GM23248 (cell line): ENCODE measurements at regions not wholly inside any gene's neighbourhood (a gene's known extent, or its start where the extent isn't known, plus 50 kb on each side); places are given as distances from the start of the nearest gene placed in this dataset.
"Not testable (repeated sequence)": the region's sequence is repeated elsewhere in the genome, so short reads cannot be mapped to it uniquely, and the experiment has no call there.

Source experiments
- DNase-seq: peaks from one replicate; pipeline ENCODE4 v3.0.0-alpha.2; 2015
- H2AFZ ChIP-seq: fragments of 200-600 bp; sonication (generic); 2 replicates; pipeline ENCODE4 v1.6.1; 2016; ENCODE audit warnings: antibody characterized with exemption
- H3F3A ChIP-seq: fragments of 200-600 bp; sonication (generic); 2 replicates; pipeline ENCODE4 v1.6.1; 2016; ENCODE audit warnings: mild to moderate bottlenecking, antibody characterized with exemption, mixed run types; ENCODE audit not compliant: insufficient read depth
- H3K27ac ChIP-seq: fragments of 200-600 bp; sonication (generic); 2 replicates; pipeline ENCODE4 v1.5.1; 2016; ENCODE audit warnings: mild to moderate bottlenecking
- H3K27me3 ChIP-seq: fragments of 200-600 bp; sonication (generic); replicated peaks from 2 replicates; pipeline ENCODE4 v1.6.1; 2016; ENCODE audit warnings: mild to moderate bottlenecking; ENCODE audit not compliant: insufficient read depth
- H3K36me3 ChIP-seq: fragments of 200-600 bp; sonication (generic); 2 replicates; pipeline ENCODE4 v1.6.1; 2016; ENCODE audit warnings: low read depth, mild to moderate bottlenecking
- H3K4me1 ChIP-seq: fragments of 200-600 bp; sonication (generic); 2 replicates; pipeline ENCODE4 v1.6.1; 2016; ENCODE audit warnings: mild to moderate bottlenecking; ENCODE audit not compliant: insufficient read depth
- H3K4me2 ChIP-seq: fragments of 200-600 bp; sonication (generic); one replicate; pipeline ENCODE4 v1.6.1; 2016; ENCODE audit warnings: mild to moderate bottlenecking; ENCODE audit not compliant: unreplicated experiment
- H3K4me3 ChIP-seq: fragments of 200-600 bp; sonication (generic); 2 replicates; pipeline ENCODE4 v1.5.1; 2016; ENCODE audit warnings: mild to moderate bottlenecking
- H3K79me2 ChIP-seq: fragments of 200-600 bp; sonication (generic); 2 replicates; pipeline ENCODE4 v1.6.1; 2016; ENCODE audit warnings: mild to moderate bottlenecking; ENCODE audit not compliant: insufficient read depth
- H3K9ac ChIP-seq: fragments of 200-600 bp; sonication (generic); 2 replicates; pipeline ENCODE4 v1.6.1; 2016; ENCODE audit warnings: mild to moderate bottlenecking
- H3K9me2 ChIP-seq: fragments of 200-600 bp; sonication (generic); 2 replicates; pipeline ENCODE4 v1.6.1; 2016; ENCODE audit warnings: mixed run types, mild to moderate bottlenecking, moderate library complexity; ENCODE audit not compliant: insufficient read depth
- H3K9me3 ChIP-seq: fragments of 200-600 bp; sonication (generic); one replicate; pipeline ENCODE4 v1.6.1; 2017; ENCODE audit warnings: low read depth
- H4K20me1 ChIP-seq: fragments of 200-600 bp; sonication (generic); 2 replicates; pipeline ENCODE4 v1.6.0; 2016; ENCODE audit not compliant: insufficient read depth
- WGBS, 2 experiments: methylation state at CpG; one replicate each; pipeline ENCODE4 v1.1.6; 2015 to 2017; ENCODE audit warnings: low lambda C conversion rate in 2 of 2, low coverage in 1 of 2; ENCODE audit errors: missing lambda C conversion rate in 2 of 2; 5-methylcytosine and 5-hydroxymethylcytosine counted together
- in situ Hi-C: fragments of 300-500 bp; cut with MboI; formaldehyde crosslinking; loops from 2 replicates; pipeline ENCODE4 v1.15.0; 2020

DNA sequence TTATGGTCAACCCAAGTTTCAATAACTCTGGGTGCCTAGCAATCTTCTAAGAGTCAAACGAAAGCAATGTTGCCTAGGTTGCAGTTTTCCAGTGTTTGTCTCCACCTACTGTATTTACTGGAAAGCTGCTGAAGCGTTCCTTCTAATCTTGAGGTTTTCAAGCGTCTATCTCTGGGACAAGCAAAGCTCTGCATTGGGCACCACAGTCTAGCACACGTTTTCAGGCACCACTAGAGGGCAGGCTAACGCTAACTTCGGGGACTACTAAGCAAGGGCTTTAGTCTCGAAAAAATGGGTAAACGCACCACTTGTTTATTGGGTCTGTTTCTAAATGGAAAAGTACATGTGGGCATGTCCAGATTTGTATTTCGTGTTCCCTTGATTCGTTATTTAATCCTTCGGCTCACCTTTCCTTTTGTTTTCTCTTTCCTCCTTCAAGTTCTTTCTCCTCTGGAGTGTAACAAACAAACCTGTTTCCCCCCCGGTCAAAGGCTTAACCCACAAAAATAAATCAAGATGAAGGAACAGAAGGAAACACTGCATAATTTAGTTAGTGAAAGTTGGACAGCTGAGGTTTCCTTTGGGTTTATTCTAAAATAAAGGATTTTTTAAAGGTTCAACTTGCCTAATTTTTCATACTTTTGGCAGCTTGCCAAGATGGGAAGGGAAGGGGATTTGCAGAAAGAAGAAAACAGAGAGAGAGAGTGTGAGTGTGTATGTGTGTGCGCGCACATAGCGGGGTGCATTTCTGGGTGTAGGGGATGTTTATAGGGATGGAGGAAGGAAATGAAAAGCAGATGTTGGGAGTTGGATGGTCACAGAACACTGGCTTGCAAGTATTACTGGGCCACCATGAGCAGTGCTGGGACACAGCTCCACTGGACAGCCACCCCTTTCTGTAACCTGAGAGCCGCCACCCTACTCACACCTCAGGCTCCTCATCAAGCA, 348.3 kb downstream of the GOLGA6L6 start:
- DNase-seq, H3K79me2 ChIP-seq, H3K9me3 ChIP-seq, H3F3A ChIP-seq, H4K20me1 ChIP-seq, H2AFZ ChIP-seq, in situ Hi-C loops, H3K9me2 ChIP-seq, H3K4me2 ChIP-seq, H3K4me1 ChIP-seq, H3K27me3 ChIP-seq, H3K4me3 ChIP-seq, H3K27ac ChIP-seq, H3K9ac ChIP-seq, H3K36me3 ChIP-seq: not testable (repeated sequence)
- 24 to 26% methylated on average over 16 of the region's 16 CpGs for WGBS, 2 experiments

DNA sequence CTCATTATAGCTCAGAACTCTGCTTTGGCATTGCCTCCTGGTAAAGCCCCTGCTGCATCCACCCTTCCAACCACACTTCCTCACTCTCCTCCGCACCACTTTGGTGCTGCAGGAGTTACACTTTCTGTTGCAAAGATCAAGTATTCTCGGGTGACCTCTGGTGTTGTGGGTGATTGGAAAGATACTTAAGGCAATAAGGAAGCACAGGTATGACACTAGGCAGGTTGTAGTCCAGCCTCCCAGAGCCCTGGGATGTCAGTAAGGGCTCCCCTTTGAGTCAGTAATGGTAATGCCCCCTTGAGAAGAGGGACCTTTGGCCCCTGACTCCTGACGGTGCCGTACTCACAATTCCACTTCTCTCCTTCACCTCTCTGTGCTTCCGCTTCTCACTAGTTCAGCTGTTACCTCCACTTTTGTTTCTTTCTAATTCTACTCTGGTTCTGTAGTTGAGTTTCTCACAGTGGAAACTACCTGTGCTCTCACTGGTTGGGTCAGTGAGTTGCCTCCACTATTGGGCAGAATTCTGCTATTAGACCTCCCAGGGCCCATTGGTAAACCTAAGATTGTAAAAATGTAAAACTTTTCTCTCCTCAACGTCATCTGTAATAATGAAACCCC, 350.0 kb downstream of the GOLGA6L6 start:
- WGBS, 2 experiments: 25 to 28% methylated on average over 6 of the region's 6 CpGs
- in situ Hi-C loops, H3K4me3 ChIP-seq: not testable (repeated sequence)

DNA sequence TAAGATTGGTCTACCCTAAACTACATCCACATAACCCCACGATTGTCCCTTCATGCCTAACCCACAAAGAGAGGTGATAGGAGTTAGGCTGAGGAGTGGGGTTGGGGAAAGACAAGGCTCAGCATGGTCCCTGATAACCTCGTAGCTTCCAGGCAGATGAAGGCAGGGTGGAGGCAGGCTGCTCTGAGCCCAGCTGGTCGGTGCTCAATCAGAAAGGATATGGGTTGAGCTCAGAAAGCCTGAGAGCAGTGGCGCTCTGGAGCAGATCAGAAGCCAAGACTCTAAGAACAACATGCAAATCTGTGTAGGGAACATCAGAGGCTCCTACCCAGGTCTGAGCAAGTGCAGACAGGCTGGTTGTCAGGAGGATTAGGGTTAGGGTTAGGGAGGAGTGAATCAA, 353.0 kb downstream of the GOLGA6L6 start:
- H3K79me2 ChIP-seq, H3K36me3 ChIP-seq, H2AFZ ChIP-seq, H3K27me3 ChIP-seq, H3K9me2 ChIP-seq, H3K9ac ChIP-seq, DNase-seq, H3K4me2 ChIP-seq, H3K9me3 ChIP-seq, in situ Hi-C loops, H3K4me1 ChIP-seq, H3K27ac ChIP-seq, H3F3A ChIP-seq, H3K4me3 ChIP-seq, H4K20me1 ChIP-seq: not testable (repeated sequence)
- WGBS, 2 experiments: 11 to 13% methylated on average over 4 of the region's 4 CpGs

More for the DNA sequence above, 350.0 kb downstream of the GOLGA6L6 start:
- H3K4me1 ChIP-seq, H3F3A ChIP-seq, H3K79me2 ChIP-seq, H3K27me3 ChIP-seq, H3K36me3 ChIP-seq, H3K9me3 ChIP-seq, H2AFZ ChIP-seq, H3K9me2 ChIP-seq, H4K20me1 ChIP-seq, DNase-seq, H3K9ac ChIP-seq, H3K27ac ChIP-seq, H3K4me2 ChIP-seq: not testable (repeated sequence)

DNA sequence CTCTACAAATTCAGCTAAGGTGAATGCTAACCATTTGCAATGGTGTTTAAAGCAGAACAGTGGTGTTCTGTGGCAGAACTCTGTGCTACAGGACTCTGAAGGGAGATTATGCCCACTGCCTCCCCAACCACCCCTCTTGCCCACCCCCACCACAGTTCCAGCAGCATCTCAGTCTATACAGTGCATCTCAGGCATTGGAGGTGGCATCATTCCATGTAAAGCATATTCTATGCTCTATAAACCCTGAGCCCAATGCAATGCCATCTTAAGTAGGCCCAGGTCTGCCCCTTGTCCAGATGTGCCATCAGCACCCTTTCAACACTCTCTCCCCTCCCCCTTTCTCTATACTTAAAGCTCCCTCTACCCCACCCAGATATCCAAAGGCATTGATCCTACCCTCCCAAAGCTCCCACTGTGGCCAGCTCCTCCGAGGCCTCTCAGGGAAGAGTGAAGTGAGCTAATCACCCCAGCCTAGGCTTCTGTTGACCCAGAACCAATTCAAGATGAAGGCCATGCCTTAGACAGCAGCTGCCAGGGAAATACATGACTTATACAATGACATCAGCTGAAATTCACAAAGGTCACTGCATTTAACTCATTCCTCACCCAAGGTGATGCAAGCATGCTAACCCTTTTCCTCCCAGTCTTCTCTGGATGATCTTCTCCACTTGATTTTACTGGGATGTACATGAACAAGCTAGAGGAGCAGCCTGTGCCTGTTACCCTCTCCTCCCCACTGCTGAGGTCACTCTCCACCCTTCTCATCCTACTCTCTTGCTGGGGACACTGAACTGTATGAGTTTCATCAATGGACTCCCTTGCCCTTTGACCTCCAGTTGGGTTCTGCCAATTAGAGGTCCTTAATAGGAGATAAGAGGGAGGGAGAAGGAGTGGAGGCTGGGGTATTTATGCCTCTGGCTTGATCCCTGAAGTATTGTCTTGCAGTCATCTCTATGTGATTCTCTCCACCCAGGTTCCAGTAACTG, 353.9 kb downstream of the GOLGA6L6 start:
- H3K27ac ChIP-seq, H3K36me3 ChIP-seq, H3K27me3 ChIP-seq, H3K4me3 ChIP-seq, H3K9ac ChIP-seq, H3K9me2 ChIP-seq, H4K20me1 ChIP-seq, DNase-seq, H3K4me2 ChIP-seq, in situ Hi-C loops, H3K4me1 ChIP-seq, H3F3A ChIP-seq, H2AFZ ChIP-seq, H3K79me2 ChIP-seq, H3K9me3 ChIP-seq: not testable (repeated sequence)
- 7 to 18% methylated on average over 1 of the region's 1 CpG for WGBS, 2 experiments

DNA sequence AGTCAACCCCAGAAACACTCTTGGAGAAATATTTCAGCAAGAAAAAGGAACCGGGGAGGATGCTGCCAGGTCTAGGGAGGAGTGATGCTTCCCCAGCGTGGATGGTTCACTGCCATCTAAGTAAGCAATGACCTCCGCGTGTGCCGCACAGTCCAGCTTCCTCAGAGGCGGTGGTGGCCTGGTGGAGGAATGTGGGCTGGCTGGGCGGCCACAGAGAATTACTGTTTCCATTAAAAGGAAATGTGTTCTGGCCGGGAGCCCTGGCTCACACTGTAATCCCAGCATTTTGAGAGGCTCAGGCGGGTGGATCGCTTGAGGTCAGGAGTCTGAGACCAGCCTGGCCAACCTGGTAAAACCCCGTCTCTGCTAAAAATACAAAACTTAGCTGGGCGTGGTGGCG, 356.7 kb downstream of the GOLGA6L6 start:
- H3K9ac ChIP-seq, H4K20me1 ChIP-seq, H3K4me3 ChIP-seq, in situ Hi-C loops, H3K4me1 ChIP-seq, DNase-seq, H3K4me2 ChIP-seq, H2AFZ ChIP-seq, H3K79me2 ChIP-seq, H3K9me2 ChIP-seq, H3K27me3 ChIP-seq, H3F3A ChIP-seq, H3K27ac ChIP-seq, H3K9me3 ChIP-seq, H3K36me3 ChIP-seq: not testable (repeated sequence)
- 42 to 52% methylated on average over 5 to 6 of the region's 13 CpGs for WGBS, 2 experiments

DNA sequence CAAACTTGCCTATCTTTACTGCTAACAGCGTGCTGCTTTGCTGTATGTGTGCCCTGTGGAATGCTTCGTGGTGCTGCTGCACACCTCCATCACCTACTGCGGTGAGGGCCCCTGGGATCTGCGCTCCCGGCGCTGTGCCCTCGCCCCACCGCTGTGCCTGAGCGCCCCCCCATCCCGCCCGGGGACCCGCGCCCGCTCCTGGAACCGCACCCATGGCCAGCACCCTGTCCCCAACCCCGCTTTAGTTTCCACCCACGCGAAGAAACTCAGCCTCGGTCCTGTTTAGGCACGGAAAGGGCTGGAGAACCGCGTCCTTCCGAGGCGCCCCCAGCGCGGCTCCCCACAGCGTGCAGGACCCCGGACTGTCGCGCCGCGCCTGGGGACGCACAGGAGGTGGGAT, 373.4 kb downstream of the GOLGA6L6 start:
- no CpG with 5 or more reads among the region's 33 CpGs for WGBS, 2 experiments
- H3K27ac ChIP-seq, H3K36me3 ChIP-seq, H2AFZ ChIP-seq, H4K20me1 ChIP-seq, H3K79me2 ChIP-seq, H3K4me2 ChIP-seq, H3K4me3 ChIP-seq, DNase-seq, H3F3A ChIP-seq, H3K27me3 ChIP-seq, H3K9me3 ChIP-seq, H3K9ac ChIP-seq, H3K9me2 ChIP-seq, in situ Hi-C loops, H3K4me1 ChIP-seq: not testable (repeated sequence)

DNA sequence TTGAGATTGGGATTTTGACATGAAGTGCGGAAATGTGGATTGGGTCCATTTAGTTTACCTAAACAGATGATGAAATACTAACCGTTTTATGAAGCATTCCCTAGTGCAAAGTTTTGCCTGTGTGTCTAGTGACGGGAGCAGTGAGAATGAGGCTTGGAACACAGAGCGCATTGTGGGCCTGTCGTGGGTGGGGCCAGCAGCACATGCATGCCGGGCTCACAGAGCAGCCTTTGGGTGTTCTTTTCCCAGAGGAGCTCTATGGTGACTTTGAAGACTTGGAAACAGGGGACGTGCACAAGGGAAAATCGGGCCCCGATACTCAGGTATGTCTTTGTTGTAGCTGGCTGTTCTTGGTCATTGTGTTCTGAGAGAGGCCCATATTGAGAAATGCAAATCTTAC, 388.1 kb downstream of the GOLGA6L6 start:
- in situ Hi-C loops, H3K4me2 ChIP-seq, H3K36me3 ChIP-seq, DNase-seq, H2AFZ ChIP-seq, H3K27me3 ChIP-seq, H3K27ac ChIP-seq, H4K20me1 ChIP-seq, H3K4me3 ChIP-seq, H3K9me2 ChIP-seq, H3K4me1 ChIP-seq, H3F3A ChIP-seq, H3K9me3 ChIP-seq, H3K9ac ChIP-seq, H3K79me2 ChIP-seq: not testable (repeated sequence)
- WGBS, 2 experiments: 29% methylated on average over 6 of the region's 9 CpGs; no CpG with 5 or more reads in 1 of the 2 experiments
